ENCODE measurements at regions not wholly inside any gene's neighbourhood (a gene's known extent, or its start where the extent isn't known, plus 50 kb on each side); places are given as distances from the start of the nearest gene placed in this dataset.

GRCh38 chr4:189185810-189186432, 754.8 kb upstream of the FRG1 start:
- TF ChIP-seq CTCF (IDR thresholded peaks at IDR 0.05) (no peak), POLR2A (IDR thresholded peaks at IDR 0.05) (no peak), EP300 (IDR thresholded peaks at IDR 0.05) (no peak)
